Psoas muscle (tissue), 7 donors: ENCODE measurements at regions not wholly inside any gene's neighbourhood (a gene's known extent, or its start where the extent isn't known, plus 50 kb on each side); places are given as distances from the start of the nearest gene placed in this dataset.

Experiments used
- ATAC-seq, 4 donors: fragments of 200-7000 bp; cut with Tn5 transposase; one replicate each; pipeline ENCODE4 v1.9.1; 2020; ENCODE audit warnings: moderate library complexity in 3 of 4, mild to moderate bottlenecking in 2 of 4
- DNase-seq, 2 donors: peaks; one replicate each; pipeline ENCODE4 v3.0.0-alpha.2; 2020
- H3K27ac ChIP-seq: fragments of 200-600 bp; one replicate; pipeline ENCODE4 v1.8.0; 2022
- H3K27me3 ChIP-seq, 3 donors: fragments of 200-600 bp in 1 of 3; one replicate each; pipeline versions ENCODE4 v1.6.1 to v1.8.0; 2013 to 2022; ENCODE audit warnings: low read length in 2 of 3, mild to moderate bottlenecking in 2 of 3, moderate library complexity in 1 of 3; ENCODE audit not compliant: insufficient read depth in 3 of 3
- H3K36me3 ChIP-seq, 2 donors: fragments of 200-600 bp in 1 of 2; one replicate each; pipeline versions ENCODE4 v1.6.1 to v1.8.0; 2013 to 2022; ENCODE audit warnings: low read depth in 1 of 2, mild to moderate bottlenecking in 1 of 2, moderate library complexity in 1 of 2; ENCODE audit not compliant: insufficient read depth in 1 of 2
- H3K4me1 ChIP-seq: fragments of 200-600 bp; one replicate; pipeline ENCODE4 v1.8.0; 2022
- H3K4me3 ChIP-seq: fragments of 200-600 bp; one replicate; pipeline ENCODE4 v1.8.0; 2022; ENCODE audit warnings: mild to moderate bottlenecking
- H3K9me3 ChIP-seq: fragments of 200-600 bp; one replicate; pipeline ENCODE4 v1.8.0; 2022
- CTCF ChIP-seq: fragments of 200-600 bp; IDR thresholded peaks from one replicate; pipeline ENCODE4 v1.8.0; 2022; ENCODE audit warnings: antibody characterized with exemption
- WGBS, 3 donors: extraction: QIAGEN DNeasy Blood & Tissue Kit; methylation state at CpG; one replicate each; pipeline versions ENCODE4 v1.1.6 to v1.1.7; 2013; 5-methylcytosine and 5-hydroxymethylcytosine counted together
- intact Hi-C, 2 donors: fragments of 100-400 bp; cut with DNase I; formaldehyde crosslinking; loops; one replicate each; pipeline versions ENCODE4 v1.11.0 to v1.14.2; 2022
- donor health status: healthy with polysubstance abuse.
- donor health status: DM: no; HTN: no; CAD: no; lungs with moderate emphysema.
- donor health status: Bipolar disorder and iron deficiency.
- donor health status: healthy.
- donor health status: DM: yes; HTN: yes; CAD: no.
- donor health status: DM: no; HTN: no; CAD: no.
- donor health status: DM: yes; HTN: yes; CAD: no.

DNA sequence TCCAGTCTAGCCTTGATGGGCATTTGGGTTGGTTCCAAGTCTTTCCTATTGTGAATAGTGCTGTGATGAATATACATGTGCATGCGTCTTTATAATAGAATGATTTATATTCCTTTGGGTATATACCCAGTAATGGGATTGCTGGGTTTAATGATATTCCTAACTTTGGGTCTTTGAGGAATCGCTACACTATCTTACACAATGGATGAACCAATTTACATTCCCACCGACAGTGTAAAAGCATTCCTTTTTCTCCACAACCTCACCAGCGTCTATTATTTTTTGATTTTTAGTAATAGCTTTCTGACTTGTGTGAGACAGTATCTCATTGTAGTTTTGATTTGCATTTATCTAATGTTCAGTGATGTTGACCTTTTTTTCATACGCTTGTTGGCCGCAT is 1040.1 kb downstream of the MAT2B start:
- TF ChIP-seq CTCF = no peak
- ATAC-seq = no peak
- Histone ChIP-seq H3K4me3 (no peak overlapping the region), H3K27ac (no peak overlapping the region), H3K4me1 (no peaks in the 10 kb centered on the region), H3K9me3 (no peaks in the 10 kb centered on the region), H3K36me3 (no peaks in the 10 kb centered on the region), H3K27me3 (no peaks in the 10 kb centered on the region)
- 93 to 98% (median 93%) methylated on average over 6 of the region's 6 CpGs for WGBS, 3 donors
- DNase-seq = no peak
- intact Hi-C loops = no loop called here

DNA sequence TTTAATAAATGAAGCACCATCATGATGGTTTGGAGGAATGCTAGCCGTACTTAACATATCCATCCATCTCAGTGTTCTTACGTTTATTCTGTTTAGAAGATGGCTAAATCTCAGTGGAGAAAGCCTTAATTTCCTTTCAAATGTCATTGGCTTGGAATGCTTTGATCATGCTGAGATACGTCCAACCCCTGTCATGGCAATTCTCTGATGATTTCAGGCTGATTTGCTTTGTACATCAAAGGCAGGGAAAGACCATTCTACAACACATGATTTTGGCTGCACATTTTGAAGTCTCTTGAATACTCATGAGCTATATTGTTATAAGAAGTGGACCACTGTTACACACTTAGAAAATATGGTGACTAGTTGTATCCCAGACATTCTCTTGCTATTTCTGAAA is 1048.4 kb downstream of the MAT2B start:
- Histone ChIP-seq H3K36me3 (no peaks in the 10 kb centered on the region), H3K9me3 (no peaks in the 10 kb centered on the region), H3K4me1 (no peaks in the 10 kb centered on the region), H3K4me3 (no peak overlapping the region), H3K27ac (no peak overlapping the region), H3K27me3 (no peaks in the 10 kb centered on the region)
- no peak for TF ChIP-seq CTCF
- ATAC-seq (no peak), DNase-seq (no peak)
- intact Hi-C loops = no loop called here
- WGBS, 3 donors = 18 to 25% (median 21%) methylated on average over 3 of the region's 3 CpGs

DNA sequence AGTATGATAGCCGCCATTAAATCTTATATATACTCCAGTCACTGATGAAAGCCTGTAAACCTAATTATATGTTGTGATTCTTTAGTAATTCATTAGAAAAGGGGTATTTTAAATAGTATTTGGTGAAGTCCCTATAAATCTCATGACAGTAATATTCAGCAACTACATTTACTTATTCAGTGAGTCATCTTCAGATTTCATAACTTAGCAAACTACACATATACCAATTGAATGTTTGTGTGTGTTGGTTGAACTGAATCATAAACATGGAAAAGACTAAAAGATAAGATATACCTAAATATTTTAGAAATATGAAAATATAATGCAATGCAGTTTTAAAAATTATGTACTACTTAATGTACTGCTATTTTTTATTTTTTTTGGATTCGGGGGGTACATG is 1050.4 kb downstream of the MAT2B start:
- no peak overlapping the region for H3K4me3 ChIP-seq
- ATAC-seq (no peak), DNase-seq (no peak)
- no peak overlapping the region for H3K27ac ChIP-seq
- 87 to 93% (median 88%) methylated on average over 2 of the region's 2 CpGs for WGBS, 3 donors
- H3K4me1 ChIP-seq = no peaks in the 10 kb centered on the region
- no peaks in the 10 kb centered on the region for H3K27me3 ChIP-seq
- intact Hi-C loops = no loop called here
- no peak for TF ChIP-seq CTCF
- no peaks in the 10 kb centered on the region for H3K36me3 ChIP-seq
- no peaks in the 10 kb centered on the region for H3K9me3 ChIP-seq

DNA sequence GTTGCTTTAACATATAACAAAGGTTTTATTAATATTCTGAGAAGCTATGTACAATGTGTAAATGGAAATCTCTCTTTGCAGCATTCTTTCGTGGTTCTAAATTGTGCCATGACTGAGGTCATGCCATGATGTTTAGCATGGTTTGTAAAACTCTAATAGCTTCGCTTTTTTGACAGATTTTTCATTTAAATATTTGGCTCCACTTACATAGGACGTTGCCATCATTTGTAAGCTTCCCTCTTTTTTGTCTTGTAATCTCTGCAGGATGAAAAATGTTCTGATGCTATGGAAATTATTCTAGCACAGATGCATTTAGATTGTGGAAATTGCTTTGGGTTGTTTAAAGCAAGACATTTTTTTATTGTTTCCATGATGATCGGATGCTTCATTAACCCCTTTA is 1054.8 kb downstream of the MAT2B start:
- H3K4me1 ChIP-seq = no peaks in the 10 kb centered on the region
- no peak for DNase-seq
- no peaks in the 10 kb centered on the region for H3K9me3 ChIP-seq
- intact Hi-C loops = no loop called here
- ATAC-seq = no peak
- H3K27ac ChIP-seq = no peak overlapping the region
- H3K4me3 ChIP-seq = no peak overlapping the region
- no peaks in the 10 kb centered on the region for H3K36me3 ChIP-seq
- H3K27me3 ChIP-seq = no peaks in the 10 kb centered on the region
- no peak for TF ChIP-seq CTCF
- WGBS, 3 donors = 19 to 38% (median 20%) methylated on average over 4 of the region's 4 CpGs
